Stimulated activated naive B cell treated with anti-CD40 and anti-IgM and Interleukin-4, amounts not matched to agents 10 μg/mL and 1 μg/mL and 100 μg/mL, for 72 hours (primary cell): ENCODE measurements at regions not wholly inside any gene's neighbourhood (a gene's known extent, or its start where the extent isn't known, plus 50 kb on each side); places are given as distances from the start of the nearest gene placed in this dataset.

Experiments
- ATAC-seq, 2 donors: fragments of 150-1000 bp; cut with Tn5 transposase; replicated peaks; 2 replicates each; pipeline ENCODE4 v1.10.0; 2021; ENCODE audit warnings: moderate library complexity in 1 of 2
- DNase-seq: peaks from one replicate; pipeline ENCODE4 v3.0.0; 2021
- H3K27ac Mint-ChIP-seq: one replicate; pipeline ENCODE4 v1.8.0; 2022; ENCODE audit warnings: mild to moderate bottlenecking, mixed read lengths
- H3K27me3 Mint-ChIP-seq, 2 donors: one replicate each; pipeline ENCODE4 v1.8.0; 2022; ENCODE audit warnings: mixed read lengths in 2 of 2
- H3K36me3 Mint-ChIP-seq, 2 donors: one replicate each; pipeline ENCODE4 v1.8.0; 2022; ENCODE audit warnings: mixed read lengths in 2 of 2, mild to moderate bottlenecking in 1 of 2
- H3K4me1 Mint-ChIP-seq, 2 donors: one replicate each; pipeline ENCODE4 v1.8.0; 2022; ENCODE audit warnings: mixed read lengths in 2 of 2, mild to moderate bottlenecking in 1 of 2
- H3K4me3 Mint-ChIP-seq, 2 donors: one replicate each; pipeline ENCODE4 v1.8.0; 2022; ENCODE audit warnings: mild to moderate bottlenecking in 2 of 2, mixed read lengths in 2 of 2, moderate library complexity in 1 of 2
- H3K9me3 Mint-ChIP-seq, 2 donors: one replicate each; pipeline ENCODE4 v1.8.0; 2022; ENCODE audit warnings: mixed read lengths in 2 of 2, mild to moderate bottlenecking in 1 of 2

DNA sequence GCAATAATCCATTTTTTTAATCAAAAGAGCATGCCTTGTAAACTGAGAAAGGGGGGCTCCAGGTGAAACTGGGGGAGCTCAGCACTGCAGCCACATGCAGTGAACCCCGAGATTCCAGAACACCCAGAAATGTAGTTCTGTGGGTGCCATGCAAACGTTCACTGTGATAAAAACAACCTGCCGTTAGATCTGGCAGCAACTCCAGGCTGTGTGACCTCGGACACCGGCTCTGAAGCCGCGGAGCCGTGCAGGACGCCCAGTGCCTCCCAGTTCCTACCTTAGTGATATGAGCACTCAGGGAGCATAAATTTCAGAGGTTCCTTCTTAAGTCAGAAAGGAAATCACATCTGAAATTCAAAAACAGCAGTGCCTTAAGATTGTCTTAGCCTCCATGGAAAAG lies 85.4 kb upstream of the THBS2 start:
- Mint-ChIP-seq H3K9me3 (no peaks in the 10 kb centered on the region), H3K27ac (no peak overlapping the region), H3K27me3 (peaks cover 0 to 6% of the 10 kb centered on the region in 2 donors), H3K36me3 (no peaks in the 10 kb centered on the region), H3K4me3 (no peak overlapping the region), H3K4me1 (no peaks in the 10 kb centered on the region)
- no peak for ATAC-seq
- DNase-seq: no peak

DNA sequence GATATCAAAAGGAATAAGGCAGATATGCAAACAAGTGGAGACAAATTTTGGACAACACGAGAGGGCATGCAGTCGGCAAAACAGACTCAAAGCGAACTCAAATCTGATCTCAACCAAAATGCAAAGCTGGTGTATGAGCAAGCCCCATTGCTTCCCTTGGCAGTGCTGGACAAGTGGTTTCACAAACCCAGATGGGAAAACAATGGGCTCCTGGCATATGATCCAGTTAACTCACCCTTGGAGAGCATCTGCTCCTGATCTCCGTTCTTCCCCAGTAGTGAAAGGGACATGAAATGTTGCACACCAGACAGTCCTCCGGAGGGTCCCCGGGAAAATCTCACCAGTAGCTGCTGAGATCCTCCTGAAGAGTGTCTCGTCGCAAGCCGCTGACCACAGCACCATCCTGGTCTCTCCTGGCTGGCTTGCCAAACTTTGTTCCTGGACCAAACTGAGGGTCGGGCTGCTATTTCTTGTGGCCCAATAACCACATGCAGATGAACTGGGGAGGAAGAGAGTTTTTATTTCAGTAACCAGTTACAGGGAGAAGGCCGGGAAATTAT lies 84.3 kb upstream of the THBS2 start:
- ATAC-seq (no peak), DNase-seq (no peak)
- Mint-ChIP-seq H3K4me1 (no peaks in the 10 kb centered on the region), H3K27me3 (peaks cover 0 to 11% of the 10 kb centered on the region in 2 donors), H3K27ac (no peak overlapping the region), H3K4me3 (no peak overlapping the region), H3K9me3 (no peaks in the 10 kb centered on the region), H3K36me3 (no peaks in the 10 kb centered on the region)

DNA sequence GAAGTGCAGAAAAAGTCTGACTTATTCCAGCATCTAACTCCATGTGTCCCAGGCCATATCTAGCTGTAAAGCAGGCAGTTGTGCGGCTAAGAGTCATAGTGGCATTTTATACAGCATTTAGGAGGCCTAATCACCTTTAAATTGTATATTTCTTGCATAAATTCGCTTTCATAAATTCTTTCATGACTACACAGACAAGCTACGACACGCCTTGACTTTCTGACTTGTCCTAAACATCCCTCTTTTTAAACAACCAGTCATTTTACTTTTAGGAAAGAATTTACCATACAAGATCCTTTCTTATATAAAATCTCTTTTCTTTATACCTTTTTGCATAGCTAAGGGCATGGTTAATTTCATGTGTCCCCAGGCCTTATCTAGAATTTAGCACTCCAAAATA lies 81.7 kb upstream of the THBS2 start:
- H3K9me3 Mint-ChIP-seq: no peaks in the 10 kb centered on the region
- H3K4me1 Mint-ChIP-seq: no peaks in the 10 kb centered on the region
- ATAC-seq (no peak), DNase-seq (no peak)
- H3K4me3 Mint-ChIP-seq: no peak overlapping the region
- no peaks in the 10 kb centered on the region for H3K36me3 Mint-ChIP-seq
- peaks cover 5 to 14% of the 10 kb centered on the region in 2 donors for H3K27me3 Mint-ChIP-seq
- H3K27ac Mint-ChIP-seq: no peak overlapping the region

DNA sequence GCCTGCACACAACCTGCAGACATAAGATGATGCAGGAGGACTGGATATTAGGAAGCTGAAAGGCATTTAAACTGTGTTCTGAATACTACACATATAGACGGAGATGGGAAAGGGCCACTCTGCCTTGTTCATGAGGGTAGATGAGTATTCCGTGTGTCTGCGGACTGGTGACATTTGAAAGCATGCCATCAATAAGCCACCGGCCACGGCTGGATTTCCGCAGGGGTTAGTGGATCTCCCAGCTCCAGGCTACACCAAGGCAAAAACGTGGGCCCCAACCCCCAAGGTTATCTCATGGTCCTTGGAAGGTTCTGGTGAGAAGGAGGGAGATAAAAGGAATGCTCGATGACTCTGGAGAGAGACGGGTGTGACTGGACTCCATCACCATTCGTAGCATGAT lies 78.6 kb upstream of the THBS2 start:
- Mint-ChIP-seq H3K36me3 (no peaks in the 10 kb centered on the region), H3K27me3 (peaks cover 11 to 23% of the 10 kb centered on the region in 2 donors), H3K9me3 (peaks cover 3 to 4% of the 10 kb centered on the region in 2 donors), H3K4me1 (no peaks in the 10 kb centered on the region), H3K4me3 (no peak overlapping the region), H3K27ac (no peak overlapping the region)
- DNase-seq: no peak
- ATAC-seq: no peak

DNA sequence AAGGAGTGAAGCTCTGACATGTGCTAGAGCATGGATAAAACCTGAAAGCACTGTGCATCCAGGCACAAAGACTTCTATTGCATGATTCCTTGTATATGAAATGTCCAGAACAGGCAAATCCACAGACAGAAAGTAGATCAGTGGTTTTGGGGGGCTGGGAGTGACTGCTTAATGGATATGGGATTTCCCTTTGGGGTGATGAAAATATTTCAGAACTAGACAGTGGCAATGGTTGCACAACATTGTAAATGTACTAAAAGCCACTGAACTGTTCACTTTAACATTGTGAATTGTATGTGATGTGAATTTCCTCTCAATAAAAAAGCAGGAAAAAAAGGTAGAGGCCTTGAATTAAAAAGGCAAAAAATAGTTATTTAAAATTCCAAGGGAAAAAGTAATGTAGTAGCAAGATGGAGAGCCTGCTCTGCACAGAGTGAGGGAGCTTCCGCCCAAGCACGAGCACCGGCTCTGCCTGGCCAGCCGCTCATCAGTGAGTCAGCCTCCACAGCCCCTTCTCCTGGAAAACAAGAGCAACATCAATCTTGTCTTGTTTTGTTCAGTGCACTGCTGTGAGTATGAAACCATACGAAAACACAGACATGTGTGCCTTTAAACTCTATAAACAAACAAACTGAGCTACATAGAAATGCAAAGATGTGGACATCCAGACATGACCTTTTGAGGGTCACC lies 74.6 kb upstream of the THBS2 start:
- H3K4me3 Mint-ChIP-seq: no peak overlapping the region
- no peak overlapping the region for H3K27ac Mint-ChIP-seq
- H3K9me3 Mint-ChIP-seq: peaks cover 4 to 5% of the 10 kb centered on the region in 2 donors
- peaks cover 11 to 28% of the 10 kb centered on the region in 2 donors for H3K27me3 Mint-ChIP-seq
- H3K36me3 Mint-ChIP-seq: no peaks in the 10 kb centered on the region
- no peak for ATAC-seq
- no peaks in the 10 kb centered on the region for H3K4me1 Mint-ChIP-seq
- DNase-seq: no peak

DNA sequence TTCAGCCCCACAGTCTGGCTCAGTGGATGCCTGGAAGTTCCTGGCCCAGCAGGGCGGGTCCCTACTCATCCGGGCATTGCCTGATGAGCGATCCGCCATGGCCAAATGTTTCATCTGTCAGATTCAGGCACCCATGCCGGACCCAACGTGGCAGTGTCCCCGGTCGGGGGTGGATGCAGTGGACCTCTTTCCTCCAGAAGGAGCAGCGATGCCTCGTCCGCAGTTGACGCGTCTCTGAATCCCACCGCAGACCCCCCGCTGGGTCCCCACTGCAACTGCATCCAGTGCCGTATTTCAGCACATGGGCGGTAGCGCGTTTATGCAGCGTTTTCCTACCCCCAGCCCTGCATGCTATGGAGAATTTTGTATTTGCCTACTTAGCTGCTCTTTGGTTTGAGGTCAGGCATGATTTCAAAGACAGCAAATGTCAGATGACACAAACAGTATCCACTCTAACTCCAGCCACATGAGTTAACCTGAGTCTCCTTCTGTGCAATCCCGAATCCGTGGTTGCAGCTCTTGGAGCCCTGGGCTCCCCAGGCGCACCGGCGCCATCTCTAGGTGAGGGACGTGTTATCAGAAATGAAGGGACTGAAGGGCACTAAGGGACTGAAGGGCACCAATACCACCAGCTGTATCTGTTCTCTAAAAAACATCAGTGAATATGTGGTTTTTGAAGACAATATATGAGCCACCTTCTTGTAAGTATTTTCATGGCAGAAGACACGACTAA lies 72.6 kb upstream of the THBS2 start:
- Mint-ChIP-seq H3K9me3 (peaks cover 4 to 6% of the 10 kb centered on the region in 2 donors), H3K4me1 (no peaks in the 10 kb centered on the region), H3K4me3 (no peak overlapping the region), H3K27ac (no peak overlapping the region), H3K36me3 (peaks cover 0 to 1% of the 10 kb centered on the region in 2 donors), H3K27me3 (peaks cover 6 to 17% of the 10 kb centered on the region in 2 donors)
- DNase-seq (no peak), ATAC-seq (no peak)

DNA sequence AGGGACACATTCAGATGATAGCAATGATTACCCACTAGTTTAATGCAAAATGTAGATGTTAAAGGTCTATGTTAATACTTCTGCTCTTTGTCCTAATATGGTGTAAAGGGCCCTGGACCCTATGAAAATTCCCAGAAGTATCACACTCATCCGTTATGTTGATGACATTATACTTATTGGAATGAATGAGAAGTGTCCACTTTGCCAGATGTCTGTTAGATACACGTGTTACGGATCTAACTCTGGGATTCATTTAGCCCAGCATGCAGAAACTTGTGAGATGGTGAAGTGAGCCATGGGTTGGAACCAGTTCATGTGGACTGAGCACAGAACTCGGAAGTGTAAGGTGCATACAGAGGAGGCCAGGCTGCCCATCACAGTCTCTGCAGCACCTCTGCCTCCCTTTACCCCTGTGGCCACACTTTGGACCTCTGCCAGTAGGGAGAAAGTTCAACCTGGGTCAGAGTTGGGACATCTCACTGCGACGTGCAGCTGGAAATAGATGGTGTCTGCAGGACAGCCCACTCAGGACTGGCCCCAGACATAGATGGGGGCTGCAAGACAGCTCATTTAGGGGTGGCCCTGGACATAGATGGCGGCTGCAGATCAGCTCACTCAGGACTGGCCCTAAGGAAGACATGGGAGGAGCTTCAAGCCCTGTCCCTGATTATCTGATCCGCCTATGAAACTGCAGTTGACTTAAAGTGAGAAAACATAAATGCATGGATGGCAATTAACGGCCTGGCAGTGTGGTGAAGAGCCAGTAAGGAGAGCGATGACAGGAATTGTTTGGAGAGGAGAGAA lies 71.2 kb upstream of the THBS2 start:
- ATAC-seq: no peak

DNA sequence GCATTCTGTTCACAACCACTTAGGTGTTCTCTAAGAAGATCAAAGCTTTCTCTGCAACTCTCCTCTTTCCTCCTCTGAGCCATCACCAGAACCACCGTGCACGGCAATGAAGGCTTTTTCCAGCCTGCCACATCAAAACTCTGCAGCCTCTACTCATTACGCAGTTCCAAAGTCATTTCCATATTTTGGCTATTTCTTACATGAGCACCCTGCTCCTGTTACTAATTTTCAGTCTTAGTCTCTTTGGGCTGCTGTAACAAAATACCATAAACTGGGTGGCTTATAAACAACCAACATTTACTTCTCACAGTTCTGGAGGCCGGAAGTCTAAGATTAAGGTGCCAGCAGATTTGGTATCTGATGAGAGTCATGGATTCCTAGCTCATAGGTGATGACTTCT lies 70.4 kb upstream of the THBS2 start:
- Mint-ChIP-seq H3K36me3 (peaks cover 0 to 1% of the 10 kb centered on the region in 2 donors), H3K9me3 (peaks cover 0 to 4% of the 10 kb centered on the region in 2 donors), H3K4me3 (no peak overlapping the region), H3K4me1 (no peaks in the 10 kb centered on the region), H3K27ac (no peak overlapping the region), H3K27me3 (peaks cover 4 to 7% of the 10 kb centered on the region in 2 donors)
- ATAC-seq (no peak), DNase-seq (no peak)

More for the DNA sequence above, 71.2 kb upstream of the THBS2 start:
- peaks cover 6 to 14% of the 10 kb centered on the region in 2 donors for H3K27me3 Mint-ChIP-seq
- no peak for DNase-seq
- H3K4me1 Mint-ChIP-seq: no peaks in the 10 kb centered on the region
- peaks cover 0 to 1% of the 10 kb centered on the region in 2 donors for H3K36me3 Mint-ChIP-seq
- H3K27ac Mint-ChIP-seq: no peak overlapping the region
- H3K9me3 Mint-ChIP-seq: peaks cover 2 to 6% of the 10 kb centered on the region in 2 donors
- H3K4me3 Mint-ChIP-seq: no peak overlapping the region

DNA sequence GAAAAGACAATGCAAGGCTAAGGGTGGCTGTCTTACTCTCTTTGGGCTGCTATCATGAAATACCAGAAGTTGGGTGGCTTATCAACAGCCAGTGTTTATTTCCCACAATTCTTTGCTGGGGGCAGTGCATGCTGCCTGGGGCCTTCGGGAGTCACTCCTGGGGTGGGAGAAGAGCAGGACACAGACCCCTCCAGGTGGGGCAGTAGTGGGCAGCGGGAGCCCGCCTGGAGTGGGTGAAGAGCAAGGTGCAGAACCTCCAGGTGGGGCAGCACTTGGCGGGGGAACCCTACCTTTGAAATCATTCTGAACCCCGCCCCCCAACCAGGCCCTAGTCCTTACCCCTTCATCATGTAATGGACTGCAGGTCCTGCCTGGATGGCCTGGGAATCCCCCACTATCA lies 69.6 kb upstream of the THBS2 start:
- ATAC-seq (no peak), DNase-seq (no peak)
- Mint-ChIP-seq H3K27ac (no peak overlapping the region), H3K27me3 (peaks cover 4 to 7% of the 10 kb centered on the region in 2 donors), H3K9me3 (peaks cover 0 to 4% of the 10 kb centered on the region in 2 donors), H3K36me3 (peaks cover 0 to 1% of the 10 kb centered on the region in 2 donors), H3K4me1 (no peaks in the 10 kb centered on the region), H3K4me3 (no peak overlapping the region)

DNA sequence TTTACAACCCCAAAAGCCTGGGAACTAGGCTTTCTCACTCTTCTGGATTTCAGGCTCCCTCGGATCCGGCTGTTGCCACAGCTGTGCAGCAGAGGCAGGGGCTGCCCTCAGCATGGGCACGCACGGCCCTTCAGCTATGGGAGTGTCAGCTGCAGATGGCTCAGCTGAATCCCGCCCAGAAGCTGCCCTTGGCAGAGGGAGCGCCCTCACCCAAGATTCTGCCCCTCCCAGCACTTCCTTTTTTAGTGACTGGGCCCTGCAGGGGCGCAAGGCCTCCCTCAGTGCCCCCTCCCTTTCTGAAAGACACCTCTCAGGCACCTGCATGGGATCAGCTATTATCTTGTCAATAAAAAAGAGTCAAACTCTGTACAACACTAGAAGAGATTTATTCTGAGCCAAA lies 67.9 kb upstream of the THBS2 start:
- Mint-ChIP-seq H3K36me3 (peaks cover 0 to 1% of the 10 kb centered on the region in 2 donors), H3K27me3 (peaks cover 4 to 7% of the 10 kb centered on the region in 2 donors), H3K9me3 (peaks cover 0 to 4% of the 10 kb centered on the region in 2 donors), H3K4me3 (no peak overlapping the region), H3K4me1 (no peaks in the 10 kb centered on the region), H3K27ac (no peak overlapping the region)
- DNase-seq (no peak), ATAC-seq (no peak)

DNA sequence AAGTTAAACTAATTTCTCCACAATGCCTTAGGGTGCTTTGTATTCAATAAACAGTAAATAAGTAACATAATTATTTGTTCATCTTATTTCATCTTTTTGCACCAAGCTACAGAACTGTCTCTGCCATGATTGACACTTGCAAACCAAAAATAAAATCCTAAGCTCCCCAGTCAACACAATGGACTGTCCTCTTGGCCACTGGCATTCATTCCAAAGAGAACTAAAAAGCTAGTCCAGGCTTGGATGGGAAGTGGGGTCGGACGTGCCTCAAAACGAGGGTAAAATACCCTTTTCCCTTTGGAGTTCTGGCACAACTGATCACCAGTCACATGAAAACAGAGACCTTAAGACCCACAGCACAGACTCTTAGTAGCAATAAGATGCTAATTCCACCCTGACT lies 66.4 kb upstream of the THBS2 start:
- no peak overlapping the region for H3K4me3 Mint-ChIP-seq
- no peak for ATAC-seq
- peaks cover 2 to 4% of the 10 kb centered on the region in 2 donors for H3K27me3 Mint-ChIP-seq
- no peak for DNase-seq
- peaks cover 0 to 1% of the 10 kb centered on the region in 2 donors for H3K36me3 Mint-ChIP-seq
- H3K27ac Mint-ChIP-seq: no peak overlapping the region
- peaks cover 0 to 2% of the 10 kb centered on the region in 2 donors for H3K9me3 Mint-ChIP-seq
- H3K4me1 Mint-ChIP-seq: no peaks in the 10 kb centered on the region

DNA sequence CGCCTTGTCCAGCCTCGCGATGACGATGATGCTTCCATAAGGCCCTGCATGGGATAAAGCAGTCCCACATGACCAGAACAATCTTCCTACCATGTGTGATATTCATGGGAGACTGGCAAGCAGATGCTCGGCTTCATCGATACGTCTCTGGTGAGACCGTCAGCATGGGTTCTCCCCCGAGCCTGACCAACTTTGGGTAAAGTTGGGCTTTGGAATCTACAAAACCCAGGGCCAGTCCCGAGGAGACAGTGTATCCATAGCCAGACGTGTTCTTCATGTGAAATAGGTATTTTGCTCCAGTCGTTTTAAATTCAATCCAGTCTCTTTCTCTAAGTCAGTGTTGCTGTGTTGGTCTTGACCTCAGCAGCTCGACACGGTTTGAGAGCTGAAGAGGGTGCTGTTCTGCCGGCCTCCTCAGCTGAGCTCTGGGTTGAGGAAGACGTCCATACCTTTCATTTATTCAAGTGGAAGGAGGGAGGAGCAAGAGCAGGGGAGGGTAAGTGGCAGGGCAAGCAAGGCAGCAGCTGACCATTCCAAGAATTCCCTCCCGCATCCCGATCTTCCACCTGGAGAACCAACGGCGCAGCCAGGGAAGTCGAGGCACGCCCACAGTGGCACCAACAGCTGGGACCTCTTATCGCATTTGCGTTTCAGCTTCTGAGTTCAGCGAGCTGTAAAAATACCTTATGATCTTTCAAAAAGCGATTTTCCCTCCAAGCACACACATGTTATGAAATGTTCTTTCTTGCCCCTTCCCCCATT lies 64.0 kb upstream of the THBS2 start:
- Mint-ChIP-seq H3K27me3 (peaks cover 0 to 4% of the 10 kb centered on the region in 2 donors), H3K27ac (no peak overlapping the region), H3K4me1 (no peaks in the 10 kb centered on the region), H3K9me3 (no peaks in the 10 kb centered on the region), H3K36me3 (no peaks in the 10 kb centered on the region), H3K4me3 (no peak overlapping the region)
- DNase-seq: no peak
- ATAC-seq: no peak

DNA sequence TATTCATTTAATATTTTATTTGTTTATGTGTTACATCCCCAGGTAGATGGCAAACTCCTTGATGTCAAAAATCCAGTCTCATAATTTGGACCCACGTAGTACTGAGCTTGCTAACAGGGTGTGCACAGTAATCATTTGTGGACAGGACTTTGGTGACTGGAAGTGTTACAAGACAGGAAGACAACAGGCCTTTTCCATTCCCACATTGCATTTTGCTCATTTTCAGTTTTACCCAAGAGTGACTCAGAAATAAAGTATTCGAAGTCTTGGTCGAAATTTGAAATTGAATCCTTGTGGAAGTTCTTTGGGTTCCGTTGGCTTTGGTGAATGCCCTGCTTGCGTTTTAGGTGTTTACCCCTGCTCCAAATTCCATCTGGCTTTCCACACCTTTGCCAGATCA lies 63.0 kb upstream of the THBS2 start:
- Mint-ChIP-seq H3K4me3 (no peak overlapping the region), H3K36me3 (no peaks in the 10 kb centered on the region), H3K27ac (no peak overlapping the region), H3K27me3 (peaks cover 0 to 4% of the 10 kb centered on the region in 2 donors), H3K4me1 (no peaks in the 10 kb centered on the region), H3K9me3 (no peaks in the 10 kb centered on the region)
- DNase-seq (no peak), ATAC-seq (no peak)
